ENCODE measurements at regions not wholly inside any gene's neighbourhood (a gene's known extent, or its start where the extent isn't known, plus 50 kb on each side); places are given as distances from the start of the nearest gene placed in this dataset.

DNA sequence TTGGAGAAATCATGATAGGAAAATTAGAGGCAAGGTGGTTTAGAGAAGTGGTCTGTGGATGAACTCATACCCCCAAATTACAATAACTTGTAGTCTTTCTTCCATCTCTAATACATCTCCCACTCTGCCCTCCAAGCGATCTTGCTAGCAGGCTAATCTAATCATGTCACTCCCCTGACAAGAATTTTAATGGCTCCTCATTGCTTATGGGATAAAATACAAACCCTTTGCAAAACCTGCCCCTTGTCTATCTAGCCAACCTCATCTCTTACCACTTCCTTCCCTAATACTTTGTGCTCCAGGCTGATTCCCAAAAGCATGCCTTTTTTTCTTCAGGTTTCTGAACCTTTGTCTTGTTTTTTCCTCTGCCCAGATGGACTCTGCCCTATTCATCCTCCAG is 71.3 kb upstream of the LRRN2 start:
- TF ChIP-seq, protein P1, sequence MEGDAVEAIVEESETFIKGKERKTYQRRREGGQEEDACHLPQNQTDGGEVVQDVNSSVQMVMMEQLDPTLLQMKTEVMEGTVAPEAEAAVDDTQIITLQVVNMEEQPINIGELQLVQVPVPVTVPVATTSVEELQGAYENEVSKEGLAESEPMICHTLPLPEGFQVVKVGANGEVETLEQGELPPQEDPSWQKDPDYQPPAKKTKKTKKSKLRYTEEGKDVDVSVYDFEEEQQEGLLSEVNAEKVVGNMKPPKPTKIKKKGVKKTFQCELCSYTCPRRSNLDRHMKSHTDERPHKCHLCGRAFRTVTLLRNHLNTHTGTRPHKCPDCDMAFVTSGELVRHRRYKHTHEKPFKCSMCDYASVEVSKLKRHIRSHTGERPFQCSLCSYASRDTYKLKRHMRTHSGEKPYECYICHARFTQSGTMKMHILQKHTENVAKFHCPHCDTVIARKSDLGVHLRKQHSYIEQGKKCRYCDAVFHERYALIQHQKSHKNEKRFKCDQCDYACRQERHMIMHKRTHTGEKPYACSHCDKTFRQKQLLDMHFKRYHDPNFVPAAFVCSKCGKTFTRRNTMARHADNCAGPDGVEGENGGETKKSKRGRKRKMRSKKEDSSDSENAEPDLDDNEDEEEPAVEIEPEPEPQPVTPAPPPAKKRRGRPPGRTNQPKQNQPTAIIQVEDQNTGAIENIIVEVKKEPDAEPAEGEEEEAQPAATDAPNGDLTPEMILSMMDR (IDR thresholded peaks at IDR 0.05; ENCODE audit: extremely low read depth, low read depth, low read length) = no peak
- Histone ChIP-seq H3K9me3 (ENCODE audit: low read depth, low read length) (no peaks in the 10 kb centered on the region), H3K27me3 (ENCODE audit: insufficient read depth, low read length) (peaks cover 24% of the 10 kb centered on the region)

GRCh38 chr1:204758601-204759000 is 73.1 kb upstream of the LRRN2 start:
- H3K79me2 ChIP-seq (ENCODE audit: insufficient read depth, low read length) = no peaks in the 10 kb centered on the region
- no peaks in the 10 kb centered on the region for H4K20me1 ChIP-seq (ENCODE audit: insufficient read depth, low read length)
- no peak overlapping the region for H3K27ac ChIP-seq (ENCODE audit: low read depth, low read length)
- no peak overlapping the region for H2AFZ ChIP-seq (ENCODE audit: low read length)
- DNase-seq (ENCODE audit: insufficient read length, low spot score, missing footprints) = no peak
- H3K4me2 ChIP-seq (ENCODE audit: insufficient read depth, low read length) = no peak overlapping the region
- TF ChIP-seq, protein P1 (IDR thresholded peaks at IDR 0.05; ENCODE audit: extremely low read depth, low read depth, low read length) = no peak
- no peak overlapping the region for H3K4me3 ChIP-seq (ENCODE audit: insufficient read depth, low read length)
- peaks cover 3% of the 10 kb centered on the region for H3K4me1 ChIP-seq (ENCODE audit: insufficient read depth, low read length)
- H3K9me3 ChIP-seq (ENCODE audit: low read depth, low read length) = no peaks in the 10 kb centered on the region
- H3K27me3 ChIP-seq (ENCODE audit: insufficient read depth, low read length) = peaks cover 24% of the 10 kb centered on the region
- H3K36me3 ChIP-seq (ENCODE audit: insufficient read depth, low read length) = no peaks in the 10 kb centered on the region

More for the DNA sequence above, 71.3 kb upstream of the LRRN2 start:
- Histone ChIP-seq H3K4me3 (ENCODE audit: insufficient read depth, low read length) (no peak overlapping the region), H3K27ac (ENCODE audit: low read depth, low read length) (no peak overlapping the region), H3K4me2 (ENCODE audit: insufficient read depth, low read length) (no peak overlapping the region), H2AFZ (ENCODE audit: low read length) (no peak overlapping the region), H3K4me1 (ENCODE audit: insufficient read depth, low read length) (no peaks in the 10 kb centered on the region), H4K20me1 (ENCODE audit: insufficient read depth, low read length) (no peaks in the 10 kb centered on the region), H3K79me2 (ENCODE audit: insufficient read depth, low read length) (no peaks in the 10 kb centered on the region), H3K36me3 (ENCODE audit: insufficient read depth, low read length) (no peaks in the 10 kb centered on the region)
- no peak for DNase-seq (ENCODE audit: insufficient read length, low spot score, missing footprints)

DNA sequence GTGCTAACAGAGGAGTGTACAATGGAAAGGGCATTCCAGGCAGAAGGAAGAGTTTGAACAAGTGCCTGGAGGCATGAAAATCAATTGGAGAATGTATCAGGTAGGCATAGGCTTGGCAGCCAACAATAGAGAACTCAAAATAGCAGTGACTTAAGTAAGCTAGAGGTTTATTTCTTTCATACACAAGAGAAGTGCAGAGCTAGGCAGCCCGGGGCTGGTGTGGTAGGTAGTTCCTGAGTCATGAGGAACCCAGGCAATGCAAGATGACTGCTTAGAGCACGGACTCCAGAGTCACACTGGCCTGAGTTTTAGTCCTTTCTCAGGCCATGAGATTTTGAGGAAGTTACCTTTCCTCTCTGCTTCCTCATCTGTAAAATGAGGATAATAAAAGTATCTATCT is 74.8 kb upstream of the LRRN2 start:
- H2AFZ ChIP-seq (ENCODE audit: low read length) = no peak overlapping the region
- TF ChIP-seq, protein P1 (IDR thresholded peaks at IDR 0.05; ENCODE audit: extremely low read depth, low read depth, low read length) = no peak
- no peaks in the 10 kb centered on the region for H3K79me2 ChIP-seq (ENCODE audit: insufficient read depth, low read length)
- peaks cover 9% of the 10 kb centered on the region for H3K4me1 ChIP-seq (ENCODE audit: insufficient read depth, low read length)
- no peak overlapping the region for H3K4me3 ChIP-seq (ENCODE audit: insufficient read depth, low read length)
- H3K27ac ChIP-seq (ENCODE audit: low read depth, low read length) = no peak overlapping the region
- no peaks in the 10 kb centered on the region for H3K9me3 ChIP-seq (ENCODE audit: low read depth, low read length)
- no peak overlapping the region for H3K4me2 ChIP-seq (ENCODE audit: insufficient read depth, low read length)
- DNase-seq (ENCODE audit: insufficient read length, low spot score, missing footprints) = no peak
- H4K20me1 ChIP-seq (ENCODE audit: insufficient read depth, low read length) = no peaks in the 10 kb centered on the region
- peaks cover 16% of the 10 kb centered on the region for H3K27me3 ChIP-seq (ENCODE audit: insufficient read depth, low read length)
- no peaks in the 10 kb centered on the region for H3K36me3 ChIP-seq (ENCODE audit: insufficient read depth, low read length)

GRCh38 chr1:204760757-204761156 is 75.2 kb upstream of the LRRN2 start:
- Histone ChIP-seq H3K36me3 (ENCODE audit: insufficient read depth, low read length) (no peaks in the 10 kb centered on the region), H3K27me3 (ENCODE audit: insufficient read depth, low read length) (peaks cover 16% of the 10 kb centered on the region), H3K79me2 (ENCODE audit: insufficient read depth, low read length) (no peaks in the 10 kb centered on the region), H3K4me3 (ENCODE audit: insufficient read depth, low read length) (no peak overlapping the region), H3K4me2 (ENCODE audit: insufficient read depth, low read length) (no peak overlapping the region), H3K27ac (ENCODE audit: low read depth, low read length) (no peak overlapping the region), H4K20me1 (ENCODE audit: insufficient read depth, low read length) (no peaks in the 10 kb centered on the region), H3K4me1 (ENCODE audit: insufficient read depth, low read length) (peaks cover 9% of the 10 kb centered on the region), H2AFZ (ENCODE audit: low read length) (no peak overlapping the region), H3K9me3 (ENCODE audit: low read depth, low read length) (no peaks in the 10 kb centered on the region)
- TF ChIP-seq, protein P1 (IDR thresholded peaks at IDR 0.05; ENCODE audit: extremely low read depth, low read depth, low read length) = no peak
- no peak for DNase-seq (ENCODE audit: insufficient read length, low spot score, missing footprints)

Data from osteoblast (primary cell).